ENCODE measurements at regions not wholly inside any gene's neighbourhood (a gene's known extent, or its start where the extent isn't known, plus 50 kb on each side); places are given as distances from the start of the nearest gene placed in this dataset.

- TF ChIP-seq TAF1 (IDR thresholded peaks at IDR 0.05; ENCODE audit: borderline replicate concordance, low read depth, low read length) (no peak), POLR2A (IDR thresholded peaks at IDR 0.05; ENCODE audit: low read depth, low read length) (no peak), POLR2AphosphoS5 (IDR thresholded peaks at IDR 0.05; ENCODE audit: low read depth, low read length) (no peak)
These were observed 127.8 kb upstream of the FOXA2 start for GRCh38 chr20:22711971-22712755.

Measured in GM12892 (cell line).